Stimulated activated CD4-positive, alpha-beta T cell treated with anti-CD3 and anti-CD28 coated beads, Interleukin-15, amount 100 ng/mL, for 48 hours (primary cell): ENCODE measurements at regions not wholly inside any gene's neighbourhood (a gene's known extent, or its start where the extent isn't known, plus 50 kb on each side); places are given as distances from the start of the nearest gene placed in this dataset.

ENCODE experiments used
- DNase-seq, 2 donors: peaks; one replicate each; pipeline ENCODE4 v3.0.0-alpha.2; 2020; ENCODE audit warnings: low read depth in 2 of 2

DNA sequence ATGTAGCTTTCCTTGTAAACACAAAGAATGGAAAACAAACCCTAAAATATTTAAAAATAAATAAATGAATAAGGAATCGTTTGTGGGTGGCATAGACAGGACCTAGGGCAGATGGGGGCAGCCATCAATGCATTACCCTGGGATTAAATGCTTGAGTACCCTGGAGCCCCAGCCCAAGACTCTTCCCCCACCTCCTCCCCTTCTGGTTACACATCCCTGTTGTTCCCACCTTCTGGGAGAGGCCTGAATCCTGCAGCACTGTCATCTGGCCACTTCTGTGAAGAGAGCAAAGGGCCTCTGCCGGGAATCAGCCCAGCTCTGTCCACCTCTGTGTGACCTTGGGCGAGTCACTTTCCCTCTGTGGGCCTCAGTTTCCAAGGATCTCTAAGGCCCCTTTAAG is 61.6 kb upstream of the COL13A1 start:
- DNase-seq = no peak

DNA sequence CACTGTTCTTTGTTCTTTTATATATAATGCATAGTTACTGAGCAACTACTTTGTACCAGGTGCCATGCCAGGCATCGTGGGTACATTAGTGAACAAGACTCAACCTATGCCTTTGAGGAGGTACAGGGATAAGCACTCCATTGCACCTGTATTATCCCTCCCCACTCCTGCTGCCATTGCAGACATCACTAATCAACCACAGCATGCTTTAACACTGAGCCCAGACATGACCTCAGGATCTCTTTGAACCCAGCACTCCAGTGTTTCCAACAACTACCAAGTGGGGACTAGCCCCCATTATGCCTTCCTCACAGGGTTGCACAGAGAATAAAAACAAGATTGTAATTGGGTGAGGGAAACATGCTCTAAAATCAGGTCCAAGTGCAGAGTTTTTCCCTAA is 60.5 kb upstream of the COL13A1 start:
- no peak for DNase-seq

DNA sequence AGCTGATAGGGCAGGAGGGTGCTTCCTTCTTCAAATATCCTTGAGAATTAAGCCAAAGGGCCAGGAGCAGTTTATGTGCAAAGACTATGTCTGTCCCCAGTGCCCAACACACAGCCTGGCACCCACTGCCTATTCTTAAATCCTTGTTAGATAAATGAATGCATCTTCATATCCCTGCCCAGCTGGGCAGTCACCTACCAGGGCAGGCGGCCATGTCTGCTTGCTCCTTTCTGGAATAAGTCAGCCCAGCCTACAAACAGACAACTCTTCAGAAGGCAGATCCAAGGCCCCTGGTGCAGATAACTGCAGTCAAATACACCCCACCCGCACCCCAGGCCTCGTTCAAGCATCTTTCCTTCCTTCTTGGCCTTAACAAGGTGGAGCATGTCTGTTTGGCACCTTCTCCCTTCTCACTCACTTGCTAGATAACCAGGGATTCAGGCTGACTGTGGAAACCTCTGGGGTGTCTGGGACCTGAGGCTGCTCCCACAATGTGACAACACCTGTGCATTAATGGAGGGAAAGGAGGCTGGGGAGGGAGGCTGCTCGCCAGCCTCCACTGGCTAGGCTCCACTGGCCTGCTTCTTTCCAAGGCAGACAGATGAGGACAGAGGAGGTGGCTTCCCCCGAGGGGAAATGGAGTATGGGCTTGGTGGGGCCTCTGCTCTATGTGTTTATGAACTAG is 59.9 kb upstream of the COL13A1 start:
- DNase-seq = no peak

DNA sequence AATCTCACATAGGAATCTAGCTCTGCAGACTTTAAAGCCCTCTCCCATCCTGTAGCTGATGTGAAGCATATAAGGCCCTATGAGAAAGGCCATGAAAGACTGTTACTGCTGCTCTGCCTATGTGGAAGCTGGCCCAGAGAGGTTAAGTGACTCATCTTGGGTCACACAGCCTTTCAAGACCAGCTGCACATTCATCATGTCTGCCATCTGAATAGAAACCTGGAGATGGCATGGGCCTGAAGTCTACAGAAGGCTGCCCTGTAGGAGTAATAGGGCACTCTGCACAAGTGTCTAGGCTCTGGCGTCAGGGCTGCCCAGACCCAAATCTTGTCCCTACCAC is 59.4 kb upstream of the COL13A1 start:
- DNase-seq = no peak

DNA sequence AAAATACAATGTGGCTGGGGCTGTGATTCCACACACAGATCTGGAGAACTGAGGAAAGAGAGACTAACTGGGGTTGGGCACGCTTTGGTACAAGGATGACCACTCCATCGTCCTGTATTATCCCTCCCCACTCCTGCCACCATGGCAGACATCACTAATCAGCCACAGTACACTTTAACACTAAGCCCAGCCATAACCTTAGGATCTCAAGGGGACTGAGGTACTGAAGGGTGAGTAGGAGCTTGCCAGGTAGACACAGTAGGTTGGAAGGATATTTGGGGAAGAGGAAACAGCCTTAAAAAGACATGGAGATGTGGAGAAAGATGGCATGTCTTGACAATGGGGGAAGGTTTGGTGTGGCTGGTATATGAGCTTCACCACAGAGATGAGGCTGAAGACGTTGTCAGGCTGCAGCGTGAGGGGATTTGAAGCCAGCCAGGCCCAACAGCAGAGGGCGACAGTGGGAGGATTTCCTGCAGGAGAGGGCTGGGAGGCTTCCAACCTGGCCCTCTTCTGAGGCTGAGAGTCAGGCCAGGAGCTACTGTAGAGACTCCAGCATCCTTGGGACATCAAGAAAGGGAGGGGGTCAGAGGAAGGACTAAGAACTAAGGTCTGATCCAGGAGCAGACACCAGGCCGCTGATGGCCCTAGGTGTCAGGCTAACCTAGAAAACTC is 58.6 kb upstream of the COL13A1 start:
- DNase-seq = no peak

DNA sequence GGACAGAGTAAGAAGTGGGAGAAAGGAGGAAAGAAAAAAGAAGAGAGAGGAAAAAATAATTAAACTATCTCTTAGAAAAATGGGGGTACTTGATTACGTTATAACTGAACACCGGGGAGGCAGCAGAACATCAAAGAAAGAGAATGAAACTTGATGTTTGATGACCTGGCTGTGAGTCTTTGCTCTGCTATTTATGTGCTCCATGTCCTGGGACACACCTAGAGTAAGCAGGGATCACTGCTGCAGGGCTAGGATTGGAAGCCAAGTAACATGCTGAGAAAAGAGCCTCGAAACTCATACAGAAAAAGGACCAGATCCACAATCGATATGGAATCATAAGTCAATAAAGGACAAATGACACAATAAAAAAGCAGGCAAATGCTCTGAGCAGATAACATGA is 56.7 kb upstream of the COL13A1 start:
- DNase-seq = no peak

DNA sequence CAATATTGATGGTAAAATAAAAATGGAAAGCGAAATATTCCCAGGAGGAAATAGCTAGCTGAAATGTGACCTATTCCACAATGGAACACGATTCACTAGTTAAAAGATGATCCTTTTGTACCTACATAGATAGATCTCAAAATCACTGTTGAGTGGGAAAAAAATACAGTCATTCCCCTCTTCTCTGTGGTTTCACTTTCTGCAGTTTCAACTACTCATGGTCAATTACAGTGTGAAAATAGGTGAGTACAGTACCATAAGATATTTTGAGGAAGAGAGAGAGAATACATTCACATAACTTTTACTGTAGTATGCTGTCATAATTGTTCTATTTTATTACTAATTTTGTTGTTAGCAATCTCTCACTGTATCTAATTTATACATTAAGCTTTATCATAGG is 56.0 kb upstream of the COL13A1 start:
- DNase-seq = no peak

DNA sequence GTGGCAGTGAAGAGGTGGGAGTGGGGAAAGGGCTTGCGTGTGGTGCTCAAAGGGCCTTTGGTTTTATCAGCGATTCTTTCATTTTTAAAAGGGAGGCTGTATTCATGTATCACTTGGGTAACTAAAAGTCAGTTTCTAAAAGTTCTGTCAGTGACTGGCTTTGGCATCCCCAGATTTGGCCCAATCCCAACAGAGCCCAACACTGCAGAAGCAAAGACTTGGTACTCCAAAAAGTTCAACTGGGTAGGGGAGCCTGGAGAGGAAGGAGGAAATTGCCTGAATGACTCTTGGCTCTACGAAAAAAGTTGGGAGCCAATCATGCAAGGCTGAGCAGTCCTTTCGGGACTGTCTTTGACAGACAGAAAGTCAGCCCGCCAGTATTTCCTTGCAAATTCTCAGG is 54.5 kb upstream of the COL13A1 start:
- DNase-seq = no peak

DNA sequence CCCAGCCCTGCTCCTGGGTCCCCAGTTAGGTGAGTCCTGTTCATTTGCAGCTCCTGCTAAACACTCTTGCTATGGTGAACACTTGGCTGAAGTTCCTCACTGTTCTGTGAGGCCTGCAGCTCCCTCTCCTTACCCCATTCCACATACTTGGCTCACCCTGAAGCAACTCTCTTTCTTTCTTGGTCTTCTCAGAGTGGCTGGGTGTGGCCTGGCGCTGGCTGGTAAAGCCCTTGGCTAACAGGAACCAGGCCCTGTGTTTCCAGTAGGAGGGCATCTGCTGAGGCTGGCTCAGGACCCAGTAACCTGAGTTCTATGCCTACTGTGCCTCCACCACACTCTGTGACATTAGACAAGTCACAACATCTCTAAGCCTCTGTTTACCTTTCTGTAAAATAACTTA is 53.1 kb upstream of the COL13A1 start:
- DNase-seq = no peak

DNA sequence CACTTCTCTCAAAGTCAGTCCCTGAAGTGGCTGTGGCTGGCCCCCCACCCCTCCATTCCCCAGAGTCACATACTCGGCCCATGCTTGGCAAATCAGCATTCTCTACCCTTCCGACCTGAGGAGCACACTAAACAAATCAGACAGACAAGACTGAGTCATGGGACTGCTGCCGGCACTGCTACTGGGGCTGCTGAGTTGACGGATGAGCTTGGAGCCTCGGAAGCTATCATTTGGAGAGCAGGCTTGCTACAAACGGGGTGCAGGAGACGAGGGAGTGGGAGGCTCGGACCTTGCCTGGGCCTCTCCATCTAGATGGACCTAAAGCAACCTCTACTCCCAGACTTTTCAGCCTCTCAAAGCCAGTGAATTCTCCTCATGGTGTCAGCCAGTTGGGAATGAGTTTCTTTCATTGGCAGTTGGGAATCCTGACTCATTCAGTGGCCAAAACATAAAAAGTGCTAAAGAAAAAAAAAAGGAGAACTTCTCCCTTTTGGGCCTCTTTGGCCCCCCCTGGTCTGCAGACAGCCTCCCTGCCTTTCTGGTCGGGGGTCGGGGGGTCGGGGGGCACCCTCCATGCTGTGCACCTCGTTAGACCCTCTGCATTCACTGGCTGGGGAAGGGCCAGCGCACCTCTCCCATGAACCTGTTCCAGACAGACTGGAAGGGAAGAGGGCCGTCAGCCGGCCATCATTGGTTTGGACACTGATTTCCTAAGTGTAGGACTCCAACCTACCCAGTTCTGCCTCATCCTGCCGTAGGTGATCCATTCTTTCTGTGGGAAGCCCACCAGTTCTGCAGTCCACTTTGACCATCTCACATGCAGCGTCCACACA is 52.3 kb upstream of the COL13A1 start:
- no peak for DNase-seq

DNA sequence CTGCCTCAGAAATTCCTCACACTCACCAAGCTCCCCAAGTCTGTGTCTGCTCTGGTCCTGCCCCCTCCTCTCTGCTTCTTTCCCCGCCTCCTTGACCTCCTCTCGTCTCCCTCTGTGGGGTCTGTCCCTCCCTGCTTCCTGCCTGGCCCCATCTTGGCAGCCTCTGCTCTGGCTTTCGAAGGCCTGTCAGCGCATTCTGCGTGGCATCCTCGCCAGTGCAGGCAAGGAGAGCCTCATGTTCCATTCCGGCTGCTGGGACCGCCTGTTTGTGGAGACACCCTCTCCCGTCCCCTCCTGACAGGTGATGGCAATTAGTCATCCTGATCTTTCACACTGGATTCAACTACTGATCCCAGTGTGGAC is 51.7 kb upstream of the COL13A1 start:
- DNase-seq = no peak

DNA sequence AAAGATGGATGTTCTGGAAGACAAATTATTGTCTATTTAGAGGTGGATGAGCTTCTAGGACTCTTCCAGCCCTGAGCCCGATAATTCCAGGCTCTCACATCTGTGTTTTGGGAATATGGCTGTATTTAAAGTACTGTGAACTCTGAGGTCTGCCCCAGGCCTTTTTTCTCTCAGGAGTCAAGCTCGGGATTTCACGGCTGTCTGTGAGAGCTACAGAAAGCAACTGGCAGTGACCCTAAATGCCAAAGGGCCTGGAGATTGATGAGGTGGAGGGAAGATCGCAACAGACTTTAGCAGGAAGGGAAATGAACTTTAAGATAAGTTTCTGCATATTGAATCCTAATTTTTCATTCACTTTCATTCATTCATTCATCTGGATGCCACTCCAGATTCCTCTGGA is 51.0 kb upstream of the COL13A1 start:
- no peak for DNase-seq

DNA sequence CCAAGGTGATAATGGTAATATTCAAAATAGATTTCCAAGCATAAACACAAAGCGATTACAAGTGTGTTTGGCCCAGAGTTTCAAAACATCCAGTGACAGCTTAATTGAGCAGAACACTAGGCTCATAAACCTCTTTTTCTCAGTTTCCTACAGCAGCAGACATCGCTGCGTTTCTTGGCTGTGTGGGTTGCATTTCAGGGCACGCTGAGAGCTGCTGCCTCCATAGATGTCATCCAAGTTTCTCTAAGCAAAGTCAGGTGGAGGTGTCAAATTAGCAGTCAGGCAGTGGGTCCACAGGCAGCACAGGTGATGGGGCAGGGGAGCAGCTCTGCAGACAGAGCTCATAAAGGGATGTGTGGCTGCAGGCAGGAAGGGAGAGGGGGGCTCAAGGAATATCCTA is 50.5 kb upstream of the COL13A1 start:
- DNase-seq = no peak
